Germinal center (tissue), 1 donor: ENCODE measurements at regions not wholly inside any gene's neighbourhood (a gene's known extent, or its start where the extent isn't known, plus 50 kb on each side); places are given as distances from the start of the nearest gene placed in this dataset.

ENCODE experiments used
- DNase-seq: peaks from one replicate; pipeline ENCODE4 v3.0.0; 2012; ENCODE audit warnings: mixed read lengths, low spot score

- DNase-seq = no peak
Observed at GRCh38 chr6:138609801-138610430, 110.6 kb upstream of the NHSL1 start.

DNA sequence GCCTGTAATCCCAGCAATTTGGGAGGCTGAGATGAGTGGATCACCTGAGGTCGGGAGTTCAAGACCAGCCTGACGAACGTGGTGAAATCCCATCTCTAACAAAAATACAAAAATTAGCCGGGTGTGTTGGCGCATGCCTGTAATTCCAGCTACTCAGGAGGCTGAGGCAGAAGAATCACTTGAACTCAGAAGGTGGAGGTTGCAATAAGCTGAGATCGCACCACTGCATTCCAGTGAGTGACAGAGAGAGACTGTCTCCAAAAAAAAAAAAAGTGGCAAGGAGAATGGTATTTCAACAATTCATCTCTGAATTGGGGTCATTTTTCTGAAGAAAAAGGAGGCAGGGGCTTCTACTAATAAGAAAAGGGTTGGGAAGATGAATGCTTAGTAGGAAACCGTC lies 111.5 kb upstream of the NHSL1 start:
- DNase-seq = no peak

DNA sequence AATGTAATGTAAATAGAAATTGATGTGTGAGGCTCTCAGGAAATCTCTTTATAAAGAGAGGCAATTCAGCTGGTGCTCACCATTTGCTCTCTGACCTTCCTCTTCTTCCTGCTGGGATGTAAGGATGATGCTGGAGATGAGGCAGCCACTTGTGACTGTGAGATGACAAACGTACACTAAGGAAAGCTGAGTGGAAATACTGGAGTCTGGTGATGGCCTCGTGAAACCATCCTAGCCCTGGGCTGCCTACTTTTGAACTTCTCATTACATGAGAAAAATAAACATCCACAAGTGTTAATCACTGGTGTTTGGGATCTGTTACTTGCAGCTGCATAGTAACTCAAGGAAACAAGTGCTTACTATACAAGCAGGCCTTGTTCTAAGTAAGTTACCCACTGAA lies 114.9 kb upstream of the NHSL1 start:
- no peak for DNase-seq

DNA sequence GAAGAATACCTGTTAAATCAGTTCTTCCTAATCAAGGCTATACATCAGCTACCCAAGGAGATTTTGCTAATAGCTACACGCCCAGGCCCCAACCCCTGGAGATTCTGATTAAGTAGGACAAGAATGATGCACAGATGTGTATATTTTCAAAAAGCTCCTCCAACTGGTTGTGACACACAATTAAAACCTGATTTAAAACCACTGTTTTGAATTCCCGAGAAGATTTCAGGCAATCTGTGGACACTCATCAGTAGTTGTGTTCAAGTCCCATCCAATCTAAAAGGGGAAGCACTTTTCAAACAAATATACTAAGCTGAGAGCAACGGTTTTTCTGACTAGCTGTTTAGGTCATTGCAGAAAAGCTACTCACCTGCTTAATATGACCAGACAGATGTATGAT lies 118.9 kb upstream of the NHSL1 start:
- no peak for DNase-seq

- no peak for DNase-seq
Observed at GRCh38 chr6:138620630-138621029, 121.3 kb upstream of the NHSL1 start.

DNA sequence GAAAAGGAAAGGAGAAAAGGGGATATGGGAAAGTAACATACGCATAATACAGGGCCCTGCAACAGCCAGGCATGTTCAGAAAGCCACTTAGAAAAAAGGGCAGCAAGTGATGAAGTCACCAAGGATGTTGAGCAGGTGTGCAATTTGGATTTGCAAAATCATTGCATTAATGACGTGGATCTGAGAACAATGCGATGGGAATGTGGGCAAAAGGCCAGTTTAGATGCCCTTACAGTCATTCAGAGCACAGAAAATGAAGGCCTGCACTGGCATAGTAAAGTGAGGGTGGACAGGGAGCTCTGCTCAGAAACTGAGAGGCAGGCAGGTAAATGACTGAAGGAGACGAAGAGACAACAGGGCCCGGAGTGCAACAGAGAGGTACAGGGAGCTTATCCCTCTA lies 123.7 kb upstream of the NHSL1 start:
- no peak for DNase-seq

- no peak for DNase-seq
Observed at GRCh38 chr6:138631566-138631965, 132.3 kb upstream of the NHSL1 start.

- no peak for DNase-seq
Observed at GRCh38 chr6:138637822-138638221, 135.7 kb upstream of the CCDC28A start.

- DNase-seq = no peak
Observed at GRCh38 chr6:138638604-138639003, 135.0 kb upstream of the CCDC28A start.

- DNase-seq = no peak
Observed at GRCh38 chr6:138640028-138640427, 133.5 kb upstream of the CCDC28A start.

DNA sequence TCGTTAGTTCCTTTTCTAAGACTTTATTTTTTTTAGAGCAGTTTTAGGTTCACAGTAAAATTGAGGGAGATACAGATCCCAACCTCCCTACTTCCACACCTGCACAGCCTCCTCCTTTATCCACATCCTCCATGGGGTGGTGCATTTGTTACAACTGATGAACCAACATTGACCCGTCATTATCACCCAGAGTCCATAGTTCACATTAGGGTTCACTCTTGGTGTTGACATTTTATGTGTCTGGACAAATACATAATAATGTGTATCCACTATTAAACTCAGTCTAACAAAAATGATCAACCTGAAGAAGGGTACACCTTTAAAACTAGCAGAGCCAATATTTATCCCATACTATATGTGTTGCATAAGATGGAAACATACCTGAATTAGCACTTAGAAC lies 130.4 kb upstream of the CCDC28A start:
- DNase-seq = no peak

DNA sequence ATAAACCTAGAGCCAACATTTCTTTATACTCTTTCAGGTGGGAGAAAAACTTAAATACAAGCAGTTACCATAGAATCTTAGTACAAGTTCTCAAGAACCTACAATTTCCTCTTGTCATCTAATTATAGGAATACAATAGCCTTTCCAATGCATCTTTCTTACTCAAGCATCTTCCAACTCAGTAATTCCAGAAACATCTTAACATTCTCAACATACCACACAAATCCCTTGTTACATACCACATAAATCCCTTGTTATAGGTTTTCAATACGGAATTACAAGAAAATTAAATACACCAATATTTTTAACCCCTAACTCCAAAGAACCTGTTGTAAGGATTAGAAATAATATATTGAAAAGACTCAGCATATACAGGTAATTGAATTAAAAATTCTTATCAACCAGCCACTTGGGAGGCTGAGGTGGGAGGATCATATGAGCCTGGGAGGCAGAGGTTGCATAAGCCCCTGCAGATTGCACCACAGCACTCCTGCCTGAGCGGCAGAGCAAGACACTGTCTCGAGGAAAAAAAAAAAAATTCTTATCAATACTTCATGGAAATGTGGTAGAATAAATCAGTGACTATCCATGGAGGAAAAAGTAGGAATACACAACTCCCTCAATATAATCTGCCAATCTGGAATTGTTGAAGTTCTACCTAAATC lies 127.5 kb upstream of the CCDC28A start:
- no peak for DNase-seq

DNA sequence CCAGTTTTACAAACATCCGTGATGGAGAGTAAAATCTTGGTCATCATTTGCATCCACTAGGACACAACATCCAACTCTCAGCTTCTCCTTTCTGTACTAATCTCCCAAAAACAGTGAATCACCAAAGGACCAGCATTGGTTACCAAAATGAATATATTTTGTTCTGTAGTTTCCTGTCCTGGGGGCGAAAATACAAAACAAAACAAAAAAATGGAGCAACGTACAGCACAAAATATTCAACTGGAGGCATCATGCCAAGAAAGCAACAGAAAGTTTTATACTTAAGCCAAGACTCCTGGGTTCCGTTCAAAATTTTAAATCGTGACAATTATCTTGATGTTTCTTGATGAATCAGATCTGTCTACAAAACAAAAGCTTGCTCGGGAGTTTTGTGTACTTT lies 126.6 kb upstream of the CCDC28A start:
- no peak for DNase-seq

- DNase-seq = no peak
Observed at GRCh38 chr6:138648127-138648526, 125.4 kb upstream of the CCDC28A start.

DNA sequence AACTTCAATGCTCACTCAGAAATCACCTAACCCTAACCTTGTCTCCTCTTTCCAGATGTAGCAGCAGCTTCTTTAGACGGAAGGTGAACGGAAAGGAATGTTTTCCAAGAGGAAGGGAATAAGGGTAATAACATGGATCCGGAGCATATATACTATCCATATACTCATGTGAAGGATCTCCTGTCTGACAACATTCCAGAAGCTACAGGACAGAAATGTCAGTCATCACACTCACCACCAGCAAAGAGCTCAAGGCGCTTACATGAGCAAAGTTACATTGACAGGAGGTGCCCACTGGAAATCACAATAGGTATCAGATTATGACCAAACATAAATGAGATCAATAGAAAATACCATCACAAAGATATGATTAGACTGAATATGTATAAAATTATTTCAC lies 122.1 kb upstream of the CCDC28A start:
- no peak for DNase-seq

DNA sequence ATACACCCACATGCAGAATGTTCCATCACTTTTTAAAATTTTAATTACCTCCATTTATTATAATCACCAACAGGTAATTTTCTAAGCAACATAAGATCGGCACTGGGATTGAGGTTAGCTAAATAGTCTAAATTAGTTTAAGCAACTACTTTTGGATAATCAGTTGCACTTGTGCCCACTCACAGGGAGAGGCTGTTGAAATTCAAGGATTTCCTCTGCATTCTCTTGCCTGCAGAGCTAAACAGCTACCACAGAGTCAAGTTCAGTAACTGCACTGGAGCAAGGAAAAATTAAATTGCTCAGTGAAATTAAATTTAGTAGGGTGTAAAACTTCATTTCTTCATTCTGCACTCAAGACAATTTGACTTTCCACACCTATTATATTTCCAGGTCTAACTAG lies 120.7 kb upstream of the CCDC28A start:
- DNase-seq = no peak

DNA sequence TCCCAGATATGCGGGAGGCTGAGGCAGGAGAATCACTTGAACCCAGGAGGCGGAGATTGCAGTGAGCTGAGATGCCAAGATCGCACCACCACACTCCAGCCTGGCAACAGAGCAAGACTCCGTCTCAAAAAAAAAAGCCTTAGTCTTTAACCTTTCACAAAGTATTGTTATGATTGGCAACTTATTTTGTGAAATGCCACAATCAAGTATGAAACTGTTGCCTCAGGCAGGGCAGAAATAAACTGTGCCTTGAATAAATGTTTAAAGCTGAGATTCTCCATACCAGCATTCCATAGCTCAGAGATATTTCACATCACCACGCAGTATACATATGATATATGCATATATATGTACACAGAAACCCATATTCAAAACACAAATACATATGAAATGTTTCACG lies 120.1 kb upstream of the CCDC28A start:
- DNase-seq = no peak

DNA sequence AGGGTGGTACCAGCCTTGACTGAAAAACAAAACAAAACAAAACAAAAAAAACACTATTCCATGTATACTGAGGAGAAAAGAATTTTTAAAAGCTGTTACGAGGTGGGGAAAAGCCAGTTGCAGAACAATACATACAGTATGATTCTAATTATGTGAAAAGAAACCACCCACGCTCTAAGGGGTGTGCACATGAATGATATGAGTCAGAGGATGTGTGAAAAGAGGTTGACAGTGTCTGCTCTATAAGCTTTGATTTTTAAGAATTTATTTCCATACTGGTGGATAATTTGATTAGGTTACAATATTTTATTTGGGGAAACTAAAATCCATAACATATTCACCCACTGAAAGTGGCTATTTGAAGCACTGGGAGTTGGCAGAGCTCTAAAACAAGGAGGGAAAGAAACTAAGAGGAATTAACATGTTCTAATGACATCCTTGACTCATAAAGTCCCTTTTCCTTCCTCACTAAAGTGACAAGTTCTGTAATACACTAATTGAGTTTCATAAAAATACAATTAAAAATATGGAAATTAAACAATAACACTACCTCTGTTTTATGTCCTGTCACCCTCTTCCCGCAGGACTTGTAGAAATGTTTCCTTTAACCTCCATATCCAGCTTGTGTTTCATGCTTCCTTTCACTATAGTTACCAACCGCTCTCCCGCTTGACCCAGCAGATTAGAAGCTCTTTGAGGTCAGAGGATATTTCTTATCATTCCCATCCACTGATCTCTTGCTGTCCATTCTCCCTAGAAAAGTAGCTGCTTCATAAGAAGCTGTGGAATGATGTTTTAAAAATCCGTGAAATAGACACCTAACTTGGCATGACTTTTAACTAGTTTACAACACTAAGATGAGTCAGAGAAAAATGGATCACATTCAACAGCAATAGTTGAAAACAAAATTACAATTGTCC lies 118.6 kb upstream of the CCDC28A start:
- no peak for DNase-seq

- no peak for DNase-seq
Observed at GRCh38 chr6:138655828-138656227, 117.7 kb upstream of the CCDC28A start.

DNA sequence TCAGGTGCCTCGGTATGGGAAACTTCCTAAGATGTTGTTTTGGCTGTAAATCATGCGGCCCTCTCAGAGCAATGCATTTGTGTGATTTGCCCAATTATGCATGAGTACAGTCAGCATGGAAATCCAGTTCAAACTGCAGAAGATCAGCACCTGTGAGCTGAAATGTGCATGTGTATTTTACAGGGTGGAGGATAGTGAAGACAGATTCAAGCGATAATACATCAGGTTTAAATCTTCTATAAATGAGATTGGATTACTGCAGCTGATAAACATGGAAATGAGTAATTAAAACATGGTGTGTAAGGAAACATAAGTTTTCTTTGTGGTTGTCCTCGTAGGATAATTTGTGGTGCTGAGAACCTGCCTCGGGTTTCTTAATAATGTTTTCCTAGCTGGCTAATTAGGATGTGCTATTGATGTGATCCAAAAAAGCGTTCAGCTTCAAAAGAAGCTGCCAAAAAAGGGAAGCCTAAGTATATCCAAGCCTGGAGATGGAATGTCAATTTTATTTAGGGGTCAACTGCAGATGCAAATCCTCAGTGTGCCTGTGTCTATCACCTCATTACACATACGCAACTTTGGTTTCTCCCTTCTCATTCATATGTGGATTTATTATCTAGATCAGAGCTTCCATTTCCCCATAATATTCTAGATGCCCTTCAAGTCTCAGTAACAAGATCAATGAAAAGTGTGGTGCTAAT lies 117.1 kb upstream of the CCDC28A start:
- DNase-seq = no peak

- DNase-seq = no peak
Observed at GRCh38 chr6:138657065-138657425, 116.5 kb upstream of the CCDC28A start.

- no peak for DNase-seq
Observed at GRCh38 chr6:138659998-138660397, 113.6 kb upstream of the CCDC28A start.

DNA sequence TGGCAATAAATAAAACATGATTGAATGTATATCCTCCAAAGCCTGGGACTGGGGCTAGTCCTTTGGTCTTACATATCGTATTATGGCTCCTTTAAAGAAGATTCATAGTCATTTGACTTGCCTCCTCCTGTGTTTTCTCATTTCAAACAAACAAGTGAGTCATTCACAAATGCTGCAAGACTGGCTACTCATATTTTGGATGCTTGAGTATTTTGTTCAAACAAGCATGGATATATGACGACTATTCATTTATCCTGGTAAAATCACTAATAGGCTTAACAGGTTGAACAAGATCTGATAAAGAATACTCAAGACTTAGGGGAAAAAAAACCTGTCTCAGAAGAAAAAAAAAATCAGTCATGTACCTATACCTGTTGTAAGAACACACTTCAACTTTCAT lies 111.1 kb upstream of the CCDC28A start:
- no peak for DNase-seq
